ENCODE measurements at regions not wholly inside any gene's neighbourhood (a gene's known extent, or its start where the extent isn't known, plus 50 kb on each side); places are given as distances from the start of the nearest gene placed in this dataset.

GRCh38 chr7:113636727-113637421 lies 281.9 kb downstream of the PPP1R3A start:
- Histone ChIP-seq H3K9me3 (ENCODE audit: insufficient read depth, low read length, severe bottlenecking) (no peaks in the 10 kb centered on the region), H3K27me3 (ENCODE audit: insufficient read depth, low read length, poor library complexity) (no peaks in the 10 kb centered on the region), H4K20me1 (ENCODE audit: insufficient read depth, low read length) (no peaks in the 10 kb centered on the region), H3K4me1 (ENCODE audit: insufficient read depth, low read length) (no peaks in the 10 kb centered on the region), H3K9ac (ENCODE audit: low read depth, low read length) (no peak overlapping the region), H3K79me2 (ENCODE audit: insufficient read depth, low read length) (no peaks in the 10 kb centered on the region), H2AFZ (ENCODE audit: low read depth, low read length) (no peak overlapping the region), H3K36me3 (ENCODE audit: insufficient read depth, low read length) (no peaks in the 10 kb centered on the region), H3K27ac (ENCODE audit: low read length) (no peak overlapping the region), H3K4me3 (ENCODE audit: low read depth in 1 of 2, low read length in 2 of 2) (no peak overlapping the region), H3K4me2 (ENCODE audit: insufficient read depth, low read length) (no peak overlapping the region)
- TF ChIP-seq, protein P1, sequence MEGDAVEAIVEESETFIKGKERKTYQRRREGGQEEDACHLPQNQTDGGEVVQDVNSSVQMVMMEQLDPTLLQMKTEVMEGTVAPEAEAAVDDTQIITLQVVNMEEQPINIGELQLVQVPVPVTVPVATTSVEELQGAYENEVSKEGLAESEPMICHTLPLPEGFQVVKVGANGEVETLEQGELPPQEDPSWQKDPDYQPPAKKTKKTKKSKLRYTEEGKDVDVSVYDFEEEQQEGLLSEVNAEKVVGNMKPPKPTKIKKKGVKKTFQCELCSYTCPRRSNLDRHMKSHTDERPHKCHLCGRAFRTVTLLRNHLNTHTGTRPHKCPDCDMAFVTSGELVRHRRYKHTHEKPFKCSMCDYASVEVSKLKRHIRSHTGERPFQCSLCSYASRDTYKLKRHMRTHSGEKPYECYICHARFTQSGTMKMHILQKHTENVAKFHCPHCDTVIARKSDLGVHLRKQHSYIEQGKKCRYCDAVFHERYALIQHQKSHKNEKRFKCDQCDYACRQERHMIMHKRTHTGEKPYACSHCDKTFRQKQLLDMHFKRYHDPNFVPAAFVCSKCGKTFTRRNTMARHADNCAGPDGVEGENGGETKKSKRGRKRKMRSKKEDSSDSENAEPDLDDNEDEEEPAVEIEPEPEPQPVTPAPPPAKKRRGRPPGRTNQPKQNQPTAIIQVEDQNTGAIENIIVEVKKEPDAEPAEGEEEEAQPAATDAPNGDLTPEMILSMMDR (IDR thresholded peaks at IDR 0.05; ENCODE audit: borderline replicate concordance, extremely low read depth, low read length, poor library complexity, severe bottlenecking) = no peak
- TF ChIP-seq EZH2 (IDR thresholded peaks at IDR 0.05; ENCODE audit: borderline replicate concordance, low read depth, low read length, severe bottlenecking) = no peak
- ATAC-seq (ENCODE audit: insufficient read depth, low read depth) (no peak), DNase-seq (no peak)

DNA sequence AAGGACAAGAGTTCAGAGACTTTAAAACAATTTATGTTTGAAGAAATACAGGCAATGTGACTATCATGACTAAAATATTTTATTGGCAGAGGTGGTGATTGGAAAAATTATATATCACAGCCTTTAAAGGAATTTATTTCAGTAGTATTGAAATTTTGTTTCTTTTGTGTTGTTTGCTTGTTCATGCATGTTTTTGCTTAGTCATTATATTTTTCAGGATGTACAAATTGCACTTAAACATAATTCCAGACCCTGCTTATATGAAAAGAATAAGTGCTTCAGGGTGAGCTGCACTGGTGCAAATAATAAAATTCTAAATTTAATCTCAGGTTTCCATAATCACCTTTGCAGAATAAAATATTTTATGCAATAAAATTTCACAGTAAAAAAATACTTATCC lies 283.3 kb downstream of the PPP1R3A start:
- Histone ChIP-seq H3K4me3 (ENCODE audit: low read depth in 1 of 2, low read length in 2 of 2) (no peak overlapping the region), H3K9me3 (ENCODE audit: insufficient read depth, low read length, severe bottlenecking) (no peaks in the 10 kb centered on the region)
- no peak for DNase-seq

GRCh38 chr7:113633073-113633472 lies 285.7 kb downstream of the PPP1R3A start:
- ATAC-seq (ENCODE audit: insufficient read depth, low read depth) (no peak), DNase-seq (no peak)
- no peaks in the 10 kb centered on the region for H3K27me3 ChIP-seq (ENCODE audit: insufficient read depth, low read length, poor library complexity)
- no peaks in the 10 kb centered on the region for H3K79me2 ChIP-seq (ENCODE audit: insufficient read depth, low read length)
- H3K27ac ChIP-seq (ENCODE audit: low read length) = no peak overlapping the region
- no peak overlapping the region for H3K4me3 ChIP-seq (ENCODE audit: low read depth in 1 of 2, low read length in 2 of 2)
- no peak overlapping the region for H3K4me2 ChIP-seq (ENCODE audit: insufficient read depth, low read length)
- no peaks in the 10 kb centered on the region for H3K4me1 ChIP-seq (ENCODE audit: insufficient read depth, low read length)
- TF ChIP-seq EZH2 (IDR thresholded peaks at IDR 0.05; ENCODE audit: borderline replicate concordance, low read depth, low read length, severe bottlenecking) = no peak
- TF ChIP-seq, protein P1 (IDR thresholded peaks at IDR 0.05; ENCODE audit: borderline replicate concordance, extremely low read depth, low read length, poor library complexity, severe bottlenecking) = no peak
- no peak overlapping the region for H2AFZ ChIP-seq (ENCODE audit: low read depth, low read length)
- H3K9me3 ChIP-seq (ENCODE audit: insufficient read depth, low read length, severe bottlenecking) = no peaks in the 10 kb centered on the region
- no peaks in the 10 kb centered on the region for H4K20me1 ChIP-seq (ENCODE audit: insufficient read depth, low read length)
- no peak overlapping the region for H3K9ac ChIP-seq (ENCODE audit: low read depth, low read length)
- H3K36me3 ChIP-seq (ENCODE audit: insufficient read depth, low read length) = no peaks in the 10 kb centered on the region

More for the DNA sequence above, 283.3 kb downstream of the PPP1R3A start:
- Histone ChIP-seq H4K20me1 (ENCODE audit: insufficient read depth, low read length) (no peaks in the 10 kb centered on the region), H3K4me2 (ENCODE audit: insufficient read depth, low read length) (no peak overlapping the region), H3K79me2 (ENCODE audit: insufficient read depth, low read length) (no peaks in the 10 kb centered on the region), H3K36me3 (ENCODE audit: insufficient read depth, low read length) (no peaks in the 10 kb centered on the region), H3K9ac (ENCODE audit: low read depth, low read length) (no peak overlapping the region), H3K27me3 (ENCODE audit: insufficient read depth, low read length, poor library complexity) (no peaks in the 10 kb centered on the region), H3K27ac (ENCODE audit: low read length) (no peak overlapping the region), H3K4me1 (ENCODE audit: insufficient read depth, low read length) (no peaks in the 10 kb centered on the region), H2AFZ (ENCODE audit: low read depth, low read length) (no peak overlapping the region)
- no peak for ATAC-seq (ENCODE audit: insufficient read depth, low read depth)
- no peak for TF ChIP-seq EZH2 (IDR thresholded peaks at IDR 0.05; ENCODE audit: borderline replicate concordance, low read depth, low read length, severe bottlenecking)
- TF ChIP-seq, protein P1 (IDR thresholded peaks at IDR 0.05; ENCODE audit: borderline replicate concordance, extremely low read depth, low read length, poor library complexity, severe bottlenecking) = no peak

Data from DND-41 (cell line).